Activated naive CD8-positive, alpha-beta T cell (primary cell): ENCODE measurements at regions not wholly inside any gene's neighbourhood (a gene's known extent, or its start where the extent isn't known, plus 50 kb on each side); places are given as distances from the start of the nearest gene placed in this dataset.

Experiments used
- H3K27ac Mint-ChIP-seq: one replicate; pipeline ENCODE4 v1.8.0; 2021; ENCODE audit warnings: mixed read lengths
- H3K27me3 Mint-ChIP-seq: one replicate; pipeline ENCODE4 v1.8.0; 2021; ENCODE audit warnings: mixed read lengths
- H3K36me3 Mint-ChIP-seq: one replicate; pipeline ENCODE4 v1.8.0; 2021; ENCODE audit warnings: mixed read lengths
- H3K4me1 Mint-ChIP-seq: one replicate; pipeline ENCODE4 v1.8.0; 2021; ENCODE audit warnings: low read depth, mixed read lengths
- H3K4me3 Mint-ChIP-seq: one replicate; pipeline ENCODE4 v1.8.0; 2021; ENCODE audit warnings: mild to moderate bottlenecking, mixed read lengths
- H3K9me3 Mint-ChIP-seq: one replicate; pipeline ENCODE4 v1.8.0; 2021; ENCODE audit warnings: low read depth, mixed read lengths

DNA sequence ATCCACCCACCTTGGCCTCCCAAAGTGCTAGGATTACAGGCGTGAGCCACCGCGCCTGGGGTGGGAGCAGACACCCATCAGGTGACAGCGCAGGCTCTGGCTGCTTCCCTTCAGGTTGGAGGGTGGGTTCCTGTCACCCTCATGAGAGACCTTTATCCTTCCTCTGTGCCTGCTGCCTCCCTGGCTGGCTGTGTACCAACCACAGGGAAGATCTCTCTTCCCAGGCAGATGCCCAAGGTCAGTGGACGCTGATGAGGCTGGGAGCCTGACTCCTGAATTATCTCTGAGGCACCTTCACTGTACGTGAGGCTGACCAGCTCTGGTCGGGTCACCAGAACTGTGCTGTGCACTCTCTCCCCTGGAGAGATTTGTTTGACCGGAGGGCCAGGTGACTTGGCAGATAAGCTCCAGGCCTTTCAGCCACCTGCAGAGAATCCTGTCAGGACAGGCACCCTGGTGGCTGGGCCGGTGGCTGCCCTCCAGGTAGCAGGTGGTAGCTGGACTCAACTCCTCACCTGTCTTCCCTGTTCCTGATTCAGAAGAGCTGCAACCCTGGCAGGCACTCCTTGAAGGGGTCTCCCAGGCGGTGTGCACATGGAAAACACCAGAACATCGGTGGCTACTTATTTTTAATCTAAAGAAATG, 251.9 kb downstream of the GLRX3 start:
- peaks cover 13% of the 10 kb centered on the region for H3K9me3 Mint-ChIP-seq
- H3K4me1 Mint-ChIP-seq, result no peaks in the 10 kb centered on the region
- no peak overlapping the region for H3K4me3 Mint-ChIP-seq
- H3K27me3 Mint-ChIP-seq, result peaks cover 3% of the 10 kb centered on the region
- H3K27ac Mint-ChIP-seq, result no peak overlapping the region
- no peaks in the 10 kb centered on the region for H3K36me3 Mint-ChIP-seq

DNA sequence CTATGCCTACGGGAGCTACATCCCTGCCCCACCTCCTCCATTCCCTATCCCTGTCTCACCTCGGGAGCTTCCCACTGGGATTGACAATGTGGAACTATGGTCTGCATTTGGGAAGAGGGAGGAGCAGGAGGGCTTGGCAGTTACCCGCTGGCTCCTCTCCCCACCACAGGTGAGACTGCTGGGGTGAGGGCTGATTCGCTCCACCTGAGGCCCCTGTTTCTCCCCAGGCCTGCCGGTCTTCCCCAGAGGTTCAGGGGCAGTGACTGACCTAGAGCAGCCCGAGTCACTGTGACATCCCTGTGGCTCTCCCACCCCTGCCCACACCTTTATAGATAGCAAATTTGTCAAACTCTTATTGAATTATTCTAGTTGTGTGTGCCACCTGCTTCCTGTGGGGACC, 252.6 kb downstream of the GLRX3 start:
- Mint-ChIP-seq H3K9me3 (peaks cover 16% of the 10 kb centered on the region), H3K4me1 (no peaks in the 10 kb centered on the region), H3K27me3 (peaks cover 3% of the 10 kb centered on the region), H3K27ac (no peak overlapping the region), H3K36me3 (no peaks in the 10 kb centered on the region), H3K4me3 (no peak overlapping the region)

DNA sequence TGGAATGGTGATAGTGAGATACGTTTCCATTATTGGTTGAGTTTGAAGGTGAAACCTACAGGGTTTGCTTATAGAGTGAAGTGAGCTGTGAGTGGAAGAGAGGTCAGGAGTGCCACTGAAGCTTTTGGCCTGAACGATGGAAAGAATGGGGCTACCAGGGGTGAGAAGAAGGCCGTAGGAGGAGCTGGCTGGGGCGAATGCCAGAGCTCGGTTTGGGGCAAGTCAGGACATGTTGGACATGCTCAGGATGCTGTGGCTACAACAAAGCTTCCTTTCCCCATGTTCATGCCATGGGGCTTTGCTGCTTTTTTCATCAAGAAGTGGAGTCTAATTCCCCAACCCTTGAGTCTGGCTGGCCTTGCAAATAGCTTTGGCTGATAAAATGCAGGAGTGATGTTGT, 253.7 kb downstream of the GLRX3 start:
- peaks cover 2% of the 10 kb centered on the region for H3K36me3 Mint-ChIP-seq

DNA sequence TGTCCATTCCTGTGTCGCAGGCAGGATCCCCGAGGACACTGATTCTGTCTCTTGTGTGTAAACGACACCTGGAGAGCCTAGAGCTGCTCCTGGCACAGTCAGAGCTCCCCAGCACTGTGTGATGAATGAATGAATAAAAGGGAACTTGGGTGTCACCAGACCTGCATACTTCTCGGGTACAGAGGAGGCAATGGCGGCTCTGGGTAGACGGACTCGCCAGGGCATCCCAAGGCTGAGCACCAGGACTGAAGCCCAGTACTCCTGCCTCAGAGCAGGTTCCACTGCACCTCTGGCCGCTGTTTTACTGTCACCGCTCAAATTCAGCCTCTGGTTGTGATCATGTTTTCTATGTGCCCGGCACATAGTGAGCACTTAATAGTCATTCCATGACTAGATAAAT, 255.8 kb downstream of the GLRX3 start:
- Mint-ChIP-seq H3K4me1 (no peaks in the 10 kb centered on the region), H3K4me3 (no peak overlapping the region), H3K27me3 (peaks cover 3% of the 10 kb centered on the region), H3K36me3 (peaks cover 2% of the 10 kb centered on the region), H3K9me3 (peaks cover 15% of the 10 kb centered on the region), H3K27ac (no peak overlapping the region)

More for the DNA sequence above, 253.7 kb downstream of the GLRX3 start:
- Mint-ChIP-seq H3K4me3 (no peak overlapping the region), H3K9me3 (peaks cover 9% of the 10 kb centered on the region), H3K27me3 (peaks cover 3% of the 10 kb centered on the region), H3K27ac (no peak overlapping the region), H3K4me1 (no peaks in the 10 kb centered on the region)

DNA sequence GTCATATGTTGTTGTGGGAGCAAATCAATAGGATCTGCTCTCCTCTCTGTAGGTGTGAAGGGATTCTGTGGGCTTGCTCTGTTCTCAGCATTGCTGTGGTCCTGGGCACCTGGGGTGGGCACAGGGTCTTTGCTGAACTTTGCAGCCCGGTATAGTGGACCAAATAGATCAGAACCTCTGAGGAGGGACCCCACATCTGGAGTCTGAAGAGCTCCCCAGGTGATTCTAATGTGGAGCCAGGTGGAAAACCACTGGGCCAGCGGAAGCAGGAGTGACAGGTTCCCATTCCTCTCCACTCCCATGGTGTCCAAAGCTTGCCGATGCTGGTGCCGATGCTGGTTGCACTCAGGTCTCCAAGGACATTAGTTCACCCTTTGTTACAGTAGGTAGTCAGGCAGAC, 257.2 kb downstream of the GLRX3 start:
- H3K36me3 Mint-ChIP-seq, result peaks cover 4% of the 10 kb centered on the region

DNA sequence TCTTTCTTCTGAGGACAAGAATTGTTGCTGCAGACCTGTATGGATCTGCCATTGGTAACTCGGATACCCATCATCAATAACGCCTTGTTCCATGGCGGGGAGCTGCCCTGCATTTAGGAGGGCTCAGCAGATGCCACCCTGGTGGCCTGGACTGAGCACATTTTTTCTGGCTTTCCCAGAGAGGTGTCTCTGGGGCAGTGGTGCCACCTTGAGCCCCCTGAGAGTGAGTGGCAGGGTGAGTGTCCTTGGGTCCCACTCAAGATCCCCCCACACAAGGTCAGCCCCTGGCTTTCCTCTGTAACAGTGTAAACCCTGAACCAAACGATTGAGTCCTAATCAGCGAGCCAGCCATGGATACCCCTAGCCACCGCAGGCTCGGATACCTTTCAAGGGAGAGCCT, 258.6 kb downstream of the GLRX3 start:
- Mint-ChIP-seq H3K27me3 (peaks cover under 1% of the 10 kb centered on the region), H3K4me3 (no peak overlapping the region), H3K9me3 (peaks cover 15% of the 10 kb centered on the region), H3K36me3 (peaks cover 4% of the 10 kb centered on the region), H3K4me1 (no peaks in the 10 kb centered on the region), H3K27ac (no peak overlapping the region)

More for the DNA sequence above, 257.2 kb downstream of the GLRX3 start:
- no peak overlapping the region for H3K27ac Mint-ChIP-seq
- no peak overlapping the region for H3K4me3 Mint-ChIP-seq
- H3K27me3 Mint-ChIP-seq, result peaks cover 3% of the 10 kb centered on the region
- no peaks in the 10 kb centered on the region for H3K4me1 Mint-ChIP-seq
- peaks cover 15% of the 10 kb centered on the region for H3K9me3 Mint-ChIP-seq

DNA sequence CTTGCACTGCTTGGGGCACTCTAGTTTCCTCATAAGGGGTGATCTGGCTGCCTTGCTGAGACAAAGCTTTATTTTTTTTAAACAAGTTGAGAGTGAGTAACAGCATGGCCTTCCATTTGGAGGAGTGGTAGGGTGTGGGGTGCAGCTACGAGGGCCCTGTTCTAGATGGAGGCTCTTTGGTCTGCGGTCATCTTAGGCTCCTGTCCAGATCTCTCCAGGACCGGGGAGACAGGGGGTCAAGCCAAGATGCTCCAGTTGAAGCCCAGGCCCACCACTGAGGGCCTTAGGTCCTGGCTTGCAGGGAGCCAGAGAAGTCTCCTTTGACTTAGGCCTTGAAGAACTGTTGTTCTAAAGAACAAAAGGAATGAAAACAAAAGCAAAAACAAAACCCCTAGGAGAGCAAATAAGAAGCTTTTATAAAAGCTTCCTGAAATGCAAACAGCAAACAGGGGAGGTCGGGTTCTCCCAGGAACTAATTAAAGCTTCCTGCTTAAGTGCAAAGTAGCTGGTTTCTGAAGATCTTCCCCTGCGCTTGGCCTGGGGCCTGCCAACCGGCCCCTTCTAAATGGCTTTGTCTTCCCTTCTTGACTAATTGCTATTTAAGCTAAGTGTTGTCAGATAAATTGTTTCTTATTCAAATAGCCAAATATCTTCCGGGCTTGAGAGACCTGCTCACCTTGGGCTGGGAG, 259.2 kb downstream of the GLRX3 start:
- Mint-ChIP-seq H3K27ac (no peak overlapping the region), H3K36me3 (peaks cover 4% of the 10 kb centered on the region), H3K4me3 (no peak overlapping the region), H3K4me1 (no peaks in the 10 kb centered on the region), H3K27me3 (no peaks in the 10 kb centered on the region), H3K9me3 (peaks cover 15% of the 10 kb centered on the region)

DNA sequence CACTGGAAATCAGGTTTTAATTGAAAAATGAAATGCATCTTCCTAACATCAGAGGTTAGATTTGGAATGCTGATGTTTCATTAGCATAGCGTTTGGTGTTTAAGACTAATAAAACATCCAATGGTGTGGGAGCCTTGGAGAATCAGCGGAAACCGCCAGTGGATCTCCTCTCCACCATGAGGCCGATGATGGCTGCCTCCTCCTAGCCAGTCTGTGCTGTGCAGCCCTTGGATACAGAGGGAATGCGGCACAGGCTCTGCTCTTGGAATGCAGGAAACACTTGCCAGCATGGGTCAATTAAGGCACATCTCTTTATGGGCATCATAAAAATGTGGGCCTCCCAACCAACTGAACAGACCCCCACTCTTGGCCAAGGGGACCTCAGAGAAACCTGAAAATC, 259.9 kb downstream of the GLRX3 start:
- no peaks in the 10 kb centered on the region for H3K27me3 Mint-ChIP-seq
- peaks cover 4% of the 10 kb centered on the region for H3K36me3 Mint-ChIP-seq
- H3K4me1 Mint-ChIP-seq, result no peaks in the 10 kb centered on the region
- no peak overlapping the region for H3K27ac Mint-ChIP-seq
- H3K4me3 Mint-ChIP-seq, result no peak overlapping the region
- H3K9me3 Mint-ChIP-seq, result peaks cover 15% of the 10 kb centered on the region

DNA sequence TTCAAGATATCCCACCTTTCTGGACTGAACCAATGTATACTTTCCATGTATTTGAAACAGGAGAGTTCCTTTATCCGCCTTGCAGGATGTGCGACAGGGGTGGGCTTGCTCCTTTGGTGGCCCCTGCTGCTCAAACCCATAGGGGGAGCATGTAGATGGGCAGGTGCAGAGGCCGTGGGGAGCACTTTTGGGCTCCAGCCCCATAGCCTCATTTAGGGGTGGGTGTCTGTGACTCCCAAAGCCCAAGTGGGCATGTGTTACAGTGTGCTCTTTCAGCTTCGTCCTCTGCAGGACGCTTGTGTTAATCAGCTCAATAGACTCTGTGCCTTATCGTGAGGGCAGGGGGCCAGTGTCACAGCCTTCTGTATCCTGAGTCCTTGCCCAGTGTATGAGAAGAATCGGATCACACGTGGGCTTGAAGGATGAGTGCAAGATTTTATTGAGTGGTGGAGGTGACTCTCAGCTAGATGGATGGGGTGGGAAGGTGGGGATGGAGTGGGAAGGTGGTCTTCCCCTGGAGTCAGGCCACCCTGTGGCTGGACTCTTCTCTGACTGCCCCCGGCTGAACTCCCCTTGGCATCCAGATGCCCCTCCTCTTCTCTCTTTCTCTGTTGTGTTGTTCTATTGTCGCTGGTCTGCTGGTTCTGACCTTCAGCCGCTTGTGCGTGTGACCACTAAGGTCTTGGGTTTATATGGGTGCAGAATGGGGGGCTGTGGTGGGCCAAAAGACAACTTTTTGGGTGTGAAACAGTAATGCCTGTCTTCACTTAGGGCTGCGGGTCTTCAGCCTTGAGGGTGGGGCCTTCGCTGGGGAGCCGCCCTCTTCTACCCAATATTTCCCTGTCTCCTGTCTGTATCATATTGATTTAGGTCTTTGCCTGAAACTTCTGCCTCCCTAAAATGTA, 262.2 kb downstream of the GLRX3 start:
- Mint-ChIP-seq H3K27me3 (no peaks in the 10 kb centered on the region), H3K9me3 (peaks cover 15% of the 10 kb centered on the region)

DNA sequence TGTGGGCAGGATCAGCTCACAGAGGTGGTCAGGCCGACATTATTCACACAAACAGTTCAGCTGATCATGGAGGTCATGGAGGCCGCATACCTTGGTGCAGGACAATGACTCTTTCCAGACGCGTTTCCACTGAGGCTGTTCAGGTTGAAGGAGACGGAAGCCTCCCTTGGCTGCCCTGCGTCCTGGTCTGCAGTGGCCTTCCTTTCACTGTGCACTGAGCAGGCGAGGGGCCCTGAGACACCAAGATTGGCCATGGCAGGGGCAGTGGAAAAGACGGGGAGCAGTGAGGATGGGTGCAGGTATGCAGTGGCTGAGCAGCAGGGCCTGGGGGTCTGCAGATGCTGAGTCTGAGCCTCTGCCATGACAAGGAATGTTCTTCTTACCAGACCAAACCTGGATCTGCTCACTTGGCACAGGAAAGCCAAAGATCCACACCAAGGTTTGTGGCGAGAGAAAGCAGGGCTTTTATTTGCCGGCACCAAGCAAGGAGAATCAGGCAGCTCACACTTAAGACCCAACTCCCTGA, 263.3 kb downstream of the GLRX3 start:
- H3K4me3 Mint-ChIP-seq, result no peak overlapping the region
- H3K27me3 Mint-ChIP-seq, result peaks cover 4% of the 10 kb centered on the region
- no peak overlapping the region for H3K27ac Mint-ChIP-seq
- peaks cover 10% of the 10 kb centered on the region for H3K9me3 Mint-ChIP-seq
- H3K36me3 Mint-ChIP-seq, result peaks cover 4% of the 10 kb centered on the region
- no peaks in the 10 kb centered on the region for H3K4me1 Mint-ChIP-seq

More for the DNA sequence above, 262.2 kb downstream of the GLRX3 start:
- Mint-ChIP-seq H3K4me1 (no peaks in the 10 kb centered on the region), H3K27ac (no peak overlapping the region), H3K36me3 (peaks cover 4% of the 10 kb centered on the region), H3K4me3 (no peak overlapping the region)

DNA sequence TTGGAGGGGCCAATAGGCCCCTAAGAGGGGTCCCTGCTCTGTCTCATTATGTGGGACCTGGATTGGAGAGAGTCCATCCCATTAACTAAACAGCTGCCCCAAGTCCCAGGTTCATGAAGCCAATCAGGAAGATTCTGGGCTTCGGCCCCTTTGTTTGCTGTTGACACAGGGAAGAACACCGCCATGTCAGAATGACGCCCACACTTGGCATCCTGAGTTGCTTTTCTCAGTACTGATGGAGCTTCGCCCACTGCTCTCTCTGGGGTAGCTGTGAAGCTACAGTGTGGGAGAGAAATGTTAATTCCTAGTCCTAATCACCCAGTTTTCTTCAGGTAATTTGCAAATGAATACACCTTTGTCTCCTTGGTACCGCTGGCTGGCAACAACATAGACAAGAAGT, 264.7 kb downstream of the GLRX3 start:
- H3K4me3 Mint-ChIP-seq, result no peak overlapping the region
- peaks cover 2% of the 10 kb centered on the region for H3K36me3 Mint-ChIP-seq
- H3K27me3 Mint-ChIP-seq, result peaks cover 4% of the 10 kb centered on the region
- H3K4me1 Mint-ChIP-seq, result no peaks in the 10 kb centered on the region
- no peak overlapping the region for H3K27ac Mint-ChIP-seq
- H3K9me3 Mint-ChIP-seq, result peaks cover 7% of the 10 kb centered on the region

DNA sequence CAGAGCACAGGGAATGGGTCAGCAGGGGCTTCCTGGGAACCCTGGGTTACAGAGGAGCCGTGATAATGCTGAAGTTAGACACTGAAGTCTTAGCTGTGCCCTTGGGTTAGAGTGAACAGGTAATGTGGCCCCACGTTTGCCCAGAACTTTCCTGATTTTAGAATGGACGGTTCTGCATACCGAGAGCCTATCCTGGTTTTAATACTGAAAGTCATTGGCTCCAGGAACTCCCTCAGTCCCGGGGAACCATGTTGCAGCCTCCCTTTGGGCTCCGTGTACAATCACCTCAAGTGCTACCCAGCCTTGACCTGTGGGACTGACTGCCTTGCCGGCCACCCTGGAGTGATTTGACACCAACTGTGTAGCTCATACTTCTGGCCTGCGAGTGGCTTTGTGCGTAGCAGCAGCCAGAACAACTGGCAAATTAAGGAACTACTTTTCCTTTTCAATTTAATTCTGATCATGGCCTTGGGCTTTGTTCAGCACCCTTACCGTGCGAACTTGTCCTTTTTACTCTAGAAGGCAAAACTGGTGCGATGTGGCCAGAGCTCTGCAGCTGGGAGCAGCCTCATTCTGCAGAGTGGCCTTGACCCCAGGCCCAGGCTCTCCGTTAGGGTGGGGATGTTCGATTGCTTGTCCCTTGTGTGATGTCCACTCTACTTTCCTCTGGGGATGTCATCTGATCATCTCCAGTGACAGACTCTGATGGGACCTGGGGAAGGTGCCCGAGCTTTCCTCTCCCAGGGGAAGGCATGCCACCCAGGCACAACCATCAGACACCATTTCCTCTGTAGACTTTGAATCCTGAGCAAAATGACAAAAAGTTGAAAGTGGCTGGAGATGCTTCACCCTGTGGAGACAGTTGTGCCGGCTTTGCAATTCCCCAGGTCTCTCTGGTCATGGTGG, 265.9 kb downstream of the GLRX3 start:
- Mint-ChIP-seq H3K9me3 (no peaks in the 10 kb centered on the region), H3K36me3 (peaks cover 2% of the 10 kb centered on the region)

DNA sequence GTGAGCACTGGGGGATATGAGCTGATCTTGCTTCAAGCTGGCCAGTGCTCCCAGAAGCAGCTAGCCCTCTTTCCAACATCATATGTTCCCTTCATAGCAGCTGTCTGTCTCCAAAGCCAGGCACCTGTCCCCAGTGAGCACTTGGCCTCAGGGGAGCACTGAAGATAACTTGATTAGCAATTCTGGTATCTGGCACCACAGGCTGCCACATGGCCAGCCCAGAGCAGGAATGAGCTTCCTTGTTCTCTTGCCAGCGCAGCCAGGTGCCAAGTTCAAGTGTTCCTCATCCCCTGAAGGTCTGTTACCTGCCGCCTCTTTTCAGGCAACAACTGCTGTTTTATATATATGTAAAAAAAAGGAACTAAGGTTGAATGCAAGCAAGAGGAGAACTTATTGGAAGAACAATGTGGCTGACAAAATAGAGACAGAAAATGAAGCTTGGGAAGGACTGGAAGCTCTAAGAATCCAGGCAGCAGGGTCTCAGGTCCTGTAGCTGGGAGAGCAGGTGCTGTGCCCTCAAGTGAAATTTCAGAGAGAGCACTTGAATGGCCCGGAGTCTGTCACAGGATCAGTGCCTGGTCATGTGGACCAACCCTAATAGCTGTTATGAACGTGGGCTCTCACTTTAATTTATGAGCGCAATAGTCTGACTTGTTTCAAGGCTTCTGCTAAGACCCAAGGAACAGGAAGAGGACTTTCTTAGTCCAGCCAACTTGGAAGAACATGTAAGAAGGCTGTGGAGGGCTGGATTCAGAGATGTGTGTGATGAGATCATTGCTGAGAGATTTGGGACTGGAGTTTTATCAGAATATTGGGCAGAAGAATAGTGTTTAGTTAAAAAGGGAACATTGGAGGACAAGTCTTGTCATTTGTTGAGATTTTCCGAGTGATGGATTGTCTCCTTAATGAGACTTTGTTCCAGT, 267.2 kb downstream of the GLRX3 start:
- H3K4me1 Mint-ChIP-seq, result no peaks in the 10 kb centered on the region
- H3K27me3 Mint-ChIP-seq, result peaks cover 4% of the 10 kb centered on the region
- H3K9me3 Mint-ChIP-seq, result no peaks in the 10 kb centered on the region
- no peak overlapping the region for H3K4me3 Mint-ChIP-seq
- no peak overlapping the region for H3K27ac Mint-ChIP-seq
- no peaks in the 10 kb centered on the region for H3K36me3 Mint-ChIP-seq

More for the DNA sequence above, 265.9 kb downstream of the GLRX3 start:
- peaks cover 4% of the 10 kb centered on the region for H3K27me3 Mint-ChIP-seq
- H3K4me3 Mint-ChIP-seq, result no peak overlapping the region
- no peak overlapping the region for H3K27ac Mint-ChIP-seq
- H3K4me1 Mint-ChIP-seq, result no peaks in the 10 kb centered on the region
